ACHN (cell line): ENCODE measurements at regions not wholly inside any gene's neighbourhood (a gene's known extent, or its start where the extent isn't known, plus 50 kb on each side); places are given as distances from the start of the nearest gene placed in this dataset.
"Not testable (repeated sequence)": the region's sequence is repeated elsewhere in the genome, so short reads cannot be mapped to it uniquely, and the experiment has no call there.

Source experiments
- DNase-seq: peaks from one replicate; pipeline ENCODE4 v3.0.0-alpha.2; 2015
- in situ Hi-C: cut with HindIII; loops from 2 replicates; pipeline ENCODE4 v1.10.0; 2017; ENCODE audit warnings: low sequenced_read_pairs, low pct_ligation_motif_present, low pct_unique_long_range_greater_than_20kb

DNA sequence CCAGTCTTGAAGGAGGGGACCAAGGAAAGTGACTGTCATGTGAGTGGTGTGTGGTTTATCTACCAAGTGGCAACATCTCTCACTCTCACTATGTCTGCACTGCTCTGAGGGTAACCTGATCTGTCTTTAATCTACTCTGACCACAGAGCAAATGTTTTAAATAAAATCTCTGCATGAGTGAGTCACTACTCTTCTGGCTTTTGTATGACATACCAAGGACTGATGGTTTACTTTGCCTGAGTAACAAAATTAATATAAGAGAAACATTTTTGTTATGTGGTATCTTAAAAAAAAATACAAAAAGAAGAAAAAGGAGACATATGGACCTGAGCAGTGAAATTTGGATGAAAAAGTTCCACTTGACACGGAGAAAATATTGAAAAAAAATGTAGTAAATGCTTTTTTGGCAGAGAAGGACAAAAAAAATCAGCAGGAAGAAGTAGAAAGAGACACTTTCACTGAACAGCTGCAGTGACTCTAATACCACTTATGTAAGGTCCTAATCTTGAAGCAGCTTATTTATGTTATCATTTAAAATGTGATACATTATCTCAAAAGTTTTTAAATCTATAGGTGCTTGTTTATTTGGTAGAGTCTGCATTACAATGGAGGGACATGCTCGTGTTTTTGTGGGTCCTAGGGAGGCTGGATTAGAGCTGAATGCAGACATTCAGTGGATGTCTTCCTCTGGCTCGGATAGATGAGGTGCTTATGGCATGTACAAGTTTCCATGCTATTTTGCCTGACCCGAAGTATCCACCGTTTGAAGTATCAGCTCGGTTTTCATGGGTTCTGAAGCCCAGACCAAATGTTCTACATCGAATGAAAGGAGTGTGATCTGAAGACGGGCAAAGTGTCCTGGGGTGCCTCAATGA, 240.7 kb downstream of the MAP2K6 start:
- DNase-seq: peak; percentile 45
- in situ Hi-C loops: no loop called here

- no peak for DNase-seq
- in situ Hi-C loops: no loop called here
Observed at GRCh38 chr17:69655902-69656301, 241.4 kb downstream of the MAP2K6 start.

- no peak for DNase-seq
- in situ Hi-C loops: no loop called here
Observed at GRCh38 chr17:69669441-69670178, 255.1 kb downstream of the MAP2K6 start.

DNA sequence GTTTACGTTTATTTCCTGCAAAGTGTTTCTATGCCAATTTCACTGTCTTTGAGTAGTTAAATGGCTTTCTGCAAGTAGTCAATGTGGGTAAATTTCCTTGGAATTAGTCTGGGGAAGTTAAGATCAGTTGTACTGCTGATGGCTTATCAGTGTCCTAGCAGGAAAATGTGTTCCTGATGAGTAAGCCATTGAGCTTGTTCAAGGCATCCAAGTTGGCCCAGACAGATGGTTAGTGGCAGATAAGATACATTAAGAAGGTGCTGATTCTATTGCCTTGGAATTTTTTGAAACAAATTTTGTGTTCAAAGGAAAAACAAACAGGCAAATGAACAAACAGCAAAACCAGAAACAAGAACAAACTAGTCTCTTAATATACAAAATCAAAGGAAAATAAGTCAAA, 258.4 kb downstream of the MAP2K6 start:
- in situ Hi-C loops: no loop called here
- peak; percentile 4 for DNase-seq

DNA sequence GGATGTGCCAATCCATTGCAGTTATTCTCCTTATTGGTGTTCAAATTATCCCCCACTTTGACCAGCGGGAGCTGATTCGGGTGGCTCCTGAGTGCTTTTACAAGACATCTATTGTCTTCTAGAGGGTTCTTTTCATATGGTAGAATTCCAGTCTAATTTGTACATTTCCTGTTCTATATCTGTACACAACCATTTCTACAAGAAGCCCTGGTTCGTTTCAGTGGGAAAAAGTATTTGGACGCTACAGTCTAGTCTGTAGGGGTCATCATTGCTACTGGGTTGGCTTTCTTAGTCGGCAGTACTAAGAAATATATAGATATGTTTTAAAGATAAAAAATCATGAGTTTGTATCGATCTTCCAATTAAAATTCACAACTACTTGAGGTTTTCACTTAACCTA, 262.6 kb downstream of the MAP2K6 start:
- no peak for DNase-seq
- in situ Hi-C loops: no loop called here

- no peak for DNase-seq
- in situ Hi-C loops: no loop called here
Observed at GRCh38 chr17:69678206-69678605, 263.7 kb downstream of the MAP2K6 start.

DNA sequence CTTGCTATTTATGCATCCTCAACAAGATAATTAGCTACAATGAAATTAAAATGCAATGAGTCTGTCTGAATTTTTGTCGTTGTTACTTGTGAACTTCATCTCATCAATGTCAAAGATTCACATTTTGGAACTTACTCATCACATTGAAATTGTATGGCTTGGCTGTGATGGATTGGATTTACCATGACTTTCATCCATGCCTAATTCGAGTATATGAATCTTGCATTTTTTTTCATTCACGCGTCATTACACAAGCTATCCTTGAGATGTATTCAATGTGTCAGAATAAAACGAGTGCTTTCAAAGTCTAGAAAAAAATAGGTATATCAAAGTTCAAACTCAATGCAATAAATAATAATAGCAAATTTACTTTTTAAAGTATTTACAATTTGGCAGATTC, 265.3 kb downstream of the MAP2K6 start:
- in situ Hi-C loops: no loop called here
- no peak for DNase-seq

DNA sequence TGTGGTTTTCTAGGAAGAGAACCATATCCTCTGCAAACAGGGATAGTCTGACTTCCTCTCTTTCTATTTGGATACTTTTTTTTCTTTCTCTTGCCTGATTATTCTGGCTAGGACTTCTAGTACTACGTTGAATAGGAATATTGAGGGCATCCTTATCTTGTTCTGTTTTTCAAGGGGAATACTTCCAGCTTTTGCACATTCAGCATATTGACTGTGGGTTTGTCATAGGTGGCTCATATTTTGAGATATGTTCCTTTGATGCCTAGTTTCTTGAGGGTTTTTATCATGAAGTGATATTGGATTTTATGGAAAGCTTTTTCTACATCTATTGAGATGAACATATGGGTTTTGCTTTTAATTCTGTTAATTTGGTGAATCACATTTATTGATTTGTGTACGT, 269.8 kb downstream of the MAP2K6 start:
- in situ Hi-C loops: no loop called here
- no peak for DNase-seq

- DNase-seq, in situ Hi-C loops: not testable (repeated sequence)
Observed at GRCh38 chr17:69685150-69685549, 270.7 kb downstream of the MAP2K6 start.

DNA sequence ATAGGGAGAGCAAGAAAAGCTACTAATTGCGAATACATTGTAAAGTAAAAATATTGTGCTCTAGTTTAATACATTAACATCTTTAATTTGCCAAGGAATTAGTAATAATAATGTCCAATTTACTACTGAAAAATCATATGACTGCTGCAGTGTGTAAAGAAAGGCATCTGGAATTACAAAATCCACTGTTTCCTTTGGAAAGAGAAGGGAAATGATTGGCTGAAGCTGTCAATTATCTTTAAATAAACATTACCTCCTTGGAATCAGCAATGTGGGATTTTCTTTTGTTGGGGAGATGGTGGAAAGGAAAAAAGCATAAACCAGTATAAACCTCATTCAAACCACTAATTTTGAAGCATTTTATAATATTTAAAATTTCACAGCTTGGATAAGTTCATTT, 276.0 kb downstream of the MAP2K6 start:
- in situ Hi-C loops: no loop called here
- DNase-seq: no peak

DNA sequence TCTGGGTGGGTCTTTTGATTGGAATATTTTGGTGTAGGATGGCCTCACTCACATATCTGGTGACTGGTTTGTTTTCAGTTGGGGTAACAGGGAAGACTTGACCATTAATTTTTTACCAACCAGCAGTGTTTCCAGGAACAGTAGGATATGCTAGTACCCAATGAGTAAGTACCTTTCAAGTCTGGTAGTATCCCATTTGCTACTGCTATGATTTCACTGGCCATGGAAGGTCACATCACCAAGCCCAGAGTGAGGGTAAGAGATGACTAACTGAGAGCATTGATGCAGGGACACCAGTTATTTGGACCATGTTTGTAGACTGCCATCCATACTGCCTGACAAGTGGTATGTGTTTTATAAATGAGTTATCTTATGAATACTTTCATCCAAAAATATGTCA, 277.7 kb downstream of the MAP2K6 start:
- DNase-seq: no peak
- in situ Hi-C loops: no loop called here

DNA sequence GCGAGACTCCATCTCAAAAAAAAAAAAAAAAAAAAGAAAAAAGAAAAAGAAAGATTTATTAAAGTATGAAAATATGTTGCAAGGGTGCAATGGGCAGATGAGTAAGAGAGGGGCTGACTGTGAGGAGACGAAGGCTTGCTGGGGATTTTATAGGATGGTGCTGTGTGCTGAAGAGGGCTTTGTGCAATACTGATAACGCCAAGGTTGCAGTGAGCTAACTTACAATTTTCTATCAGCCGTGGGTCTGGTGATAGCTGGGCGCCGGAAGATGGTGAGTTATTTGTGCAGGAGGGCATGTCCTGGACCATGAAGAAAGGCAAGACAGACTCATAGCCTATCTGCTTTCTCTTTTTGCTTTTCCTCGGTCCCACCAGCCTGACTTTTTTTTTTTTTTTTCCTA, 281.1 kb downstream of the MAP2K6 start:
- DNase-seq: no peak

GRCh38 chr17:69696650-69697049, 282.2 kb downstream of the MAP2K6 start:
- in situ Hi-C loops: no loop called here

More for the DNA sequence above, 281.1 kb downstream of the MAP2K6 start:
- in situ Hi-C loops: no loop called here

DNA sequence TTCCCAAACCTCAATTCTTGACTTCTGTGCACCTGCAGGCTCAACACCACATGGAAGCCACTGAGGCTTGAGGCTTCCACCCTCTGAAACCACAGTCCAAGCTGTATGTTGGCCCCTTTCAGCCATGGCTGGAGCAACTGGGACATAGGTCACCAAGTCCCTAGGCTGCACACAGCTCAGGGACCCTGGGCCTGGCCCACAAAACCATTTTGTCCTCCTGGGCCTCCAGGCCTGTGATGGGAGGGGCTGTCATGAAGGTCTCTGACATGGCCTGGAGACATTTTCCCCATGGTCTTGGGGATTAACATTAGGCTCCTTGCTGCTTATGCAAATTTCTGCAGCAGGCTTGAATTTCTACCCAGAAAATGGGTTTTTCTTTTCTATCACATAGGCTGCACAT, 283.9 kb downstream of the MAP2K6 start:
- in situ Hi-C loops, DNase-seq: not testable (repeated sequence)

More at GRCh38 chr17:69696650-69697049, 282.2 kb downstream of the MAP2K6 start:
- no peak for DNase-seq

GRCh38 chr17:69702078-69702477, 287.6 kb downstream of the MAP2K6 start:
- DNase-seq: no peak
- in situ Hi-C loops: no loop called here

- DNase-seq: no peak
- in situ Hi-C loops: no loop called here
Observed at GRCh38 chr17:69703751-69704150, 289.3 kb downstream of the MAP2K6 start.

GRCh38 chr17:69704935-69705334, 290.4 kb downstream of the MAP2K6 start:
- no peak for DNase-seq
- in situ Hi-C loops: no loop called here

DNA sequence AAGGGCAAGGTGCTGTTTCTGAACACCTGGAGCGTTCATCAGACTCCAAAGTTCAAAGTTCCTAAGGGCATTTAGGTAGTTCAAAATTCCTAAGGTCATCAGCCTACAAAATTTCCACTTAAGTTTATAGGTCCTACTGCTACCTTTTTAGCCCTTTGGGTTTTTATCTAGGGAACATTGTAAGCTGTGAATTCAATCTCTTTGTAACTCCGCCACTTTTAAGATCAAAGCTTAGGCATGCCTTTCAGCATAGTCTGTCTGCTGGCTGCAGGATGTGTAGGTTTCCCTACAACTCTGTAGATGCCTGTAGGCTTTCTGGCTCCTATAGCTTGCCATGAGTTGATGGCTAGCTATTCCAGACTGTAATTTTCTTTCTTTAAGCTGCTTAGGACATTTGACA, 291.6 kb downstream of the MAP2K6 start:
- in situ Hi-C loops: no loop called here
- DNase-seq: no peak

- in situ Hi-C loops: no loop called here
- no peak for DNase-seq
Observed at GRCh38 chr17:69709441-69709840, 294.9 kb downstream of the MAP2K6 start.

GRCh38 chr17:69710926-69711325, 296.4 kb downstream of the MAP2K6 start:
- DNase-seq: no peak
- in situ Hi-C loops: no loop called here
